SK-N-SH (cell line): ENCODE measurements at regions not wholly inside any gene's neighbourhood (a gene's known extent, or its start where the extent isn't known, plus 50 kb on each side); places are given as distances from the start of the nearest gene placed in this dataset.

Experiments
- CTCF ChIA-PET: fragments of 300-600, 350-600 bp; formaldehyde crosslinking; extraction: SDS; loops from one replicate; lab custom pipeline; 2021; lab: Yijun Ruan, JAX
- POLR2A ChIA-PET: fragments of 350-600 bp; sonication (Branson Sonifier 250); formaldehyde crosslinking; extraction: SDS; loops from one replicate; lab custom pipeline; 2020; ENCODE audit warnings: antibody characterized with exemption, inconsistent platforms; lab: Yijun Ruan, JAX
- DNase-seq: peaks from one replicate; pipeline ENCODE4 v3.0.0; 2012
- H2AFZ ChIP-seq: fragments of 200-600 bp; sonication (generic); 2 replicates; pipeline ENCODE4 v1.8.1; 2016; ENCODE audit warnings: antibody characterized with exemption, mild to moderate bottlenecking, low read depth
- H3F3A ChIP-seq: fragments of 200-600 bp; sonication (generic); replicated peaks from 2 replicates; pipeline ENCODE3; 2016; ENCODE audit warnings: antibody characterized with exemption, mild to moderate bottlenecking; ENCODE audit not compliant: insufficient read depth
- H3K27ac ChIP-seq, 2 experiments: fragments of 200-500 bp in 1 of 2; fragments of 200-600 bp in 1 of 2; sonication (Bioruptor generic) in 1 of 2; sonication (generic), shearing (Covaris generic) in 1 of 2; 2 replicates each; pipeline versions ENCODE4 v1.5.1 to v1.6.1; 2014 to 2016; ENCODE audit warnings: low read depth in 2 of 2, inconsistent platforms in 1 of 2, low read length in 1 of 2, mild to moderate bottlenecking in 1 of 2, mixed read lengths in 1 of 2
- H3K27me3 ChIP-seq: fragments of 200-600 bp; sonication (generic), shearing (Covaris generic); 2 replicates; pipeline ENCODE4 v1.6.1; 2016; ENCODE audit warnings: mixed run types; ENCODE audit not compliant: insufficient read depth
- H3K36me3 ChIP-seq, 2 experiments: fragments of 200-500 bp in 1 of 2; fragments of 200-600 bp in 1 of 2; sonication (Bioruptor generic) in 1 of 2; sonication (generic) in 1 of 2; replicated peaks in 1 of 2; 2 replicates each; pipeline versions ENCODE3 to v1.5.1; 2014 to 2016; ENCODE audit warnings: low read length in 1 of 2, mild to moderate bottlenecking in 1 of 2; ENCODE audit not compliant: insufficient read depth in 2 of 2, control insufficient read depth in 1 of 2
- H3K4me1 ChIP-seq, 2 experiments: fragments of 200-500 bp in 1 of 2; fragments of 200-600 bp in 1 of 2; sonication (Bioruptor generic) in 1 of 2; sonication (generic), shearing (Covaris generic) in 1 of 2; 2 replicates each; pipeline versions ENCODE4 v1.5.1 to v1.6.1; 2014 to 2016; ENCODE audit warnings: low read depth in 1 of 2, low read length in 1 of 2, mixed run types in 1 of 2; ENCODE audit not compliant: insufficient read depth in 2 of 2, control insufficient read depth in 1 of 2
- H3K4me2 ChIP-seq: fragments of 200-600 bp; sonication (generic), shearing (Covaris generic); 2 replicates; pipeline ENCODE4 v1.6.1; 2017; ENCODE audit warnings: mixed run types
- H3K4me3 ChIP-seq, 2 experiments: fragments of 200-500 bp in 1 of 2; fragments of 200-600 bp in 1 of 2; sonication (Bioruptor generic) in 1 of 2; sonication (generic), shearing (Covaris generic) in 1 of 2; 2 replicates each; pipeline versions ENCODE4 v1.5.1 to v1.8.1; 2014 to 2016; ENCODE audit warnings: low read depth in 2 of 2, inconsistent platforms in 1 of 2, low read length in 1 of 2, mild to moderate bottlenecking in 1 of 2, mixed read lengths in 1 of 2, moderate library complexity in 1 of 2
- H3K79me2 ChIP-seq: fragments of 200-600 bp; sonication (generic); 2 replicates; pipeline ENCODE4 v1.8.1; 2017; ENCODE audit warnings: mild to moderate bottlenecking; ENCODE audit not compliant: insufficient read depth
- H3K9ac ChIP-seq: fragments of 200-600 bp; sonication (generic); 2 replicates; pipeline ENCODE4 v1.6.1; 2017; ENCODE audit warnings: mixed run types
- H3K9me2 ChIP-seq: fragments of 200-600 bp; sonication (generic); 2 replicates; pipeline ENCODE4 v1.6.1; 2017; ENCODE audit warnings: mixed run types
- H3K9me3 ChIP-seq: fragments of 200-600 bp; sonication (generic); 2 replicates; pipeline ENCODE4 v1.6.1; 2017; ENCODE audit warnings: mixed run types, mild to moderate bottlenecking, moderate library complexity
- H4K20me1 ChIP-seq: fragments of 200-600 bp; sonication (generic); 2 replicates; pipeline ENCODE4 v1.6.1; 2017; ENCODE audit warnings: mild to moderate bottlenecking, mixed run types; ENCODE audit not compliant: insufficient read depth
- EP300 ChIP-seq, 2 experiments: IDR thresholded peaks; 2 replicates each; pipeline versions ENCODE4 v1.4.0 to v1.6.1; 2012; ENCODE audit warnings: borderline replicate concordance in 1 of 2, low read depth in 1 of 2, low read length in 1 of 2
- EZH2phosphoT487 ChIP-seq: fragments of 200-600 bp; sonication (generic); IDR thresholded peaks from 2 replicates; pipeline ENCODE4 v1.6.1; 2017; ENCODE audit warnings: low read depth, mixed run types, mild to moderate bottlenecking, antibody characterized with exemption, moderate library complexity, borderline replicate concordance
- FOSL2 ChIP-seq: IDR thresholded peaks from 2 replicates; pipeline ENCODE4 v1.4.0; 2012; ENCODE audit warnings: low read depth, mild to moderate bottlenecking, moderate library complexity, borderline replicate concordance
- FOXJ3 ChIP-seq: sonication (generic); formaldehyde crosslinking; IDR thresholded peaks from 2 replicates; pipeline ENCODE4 v1.5.1; 2020; ENCODE audit warnings: mild to moderate bottlenecking, missing genetic modification reagents
- FOXM1 ChIP-seq: IDR thresholded peaks from 2 replicates; pipeline ENCODE4 v1.4.0; 2012; ENCODE audit warnings: low read depth, mild to moderate bottlenecking
- GABPA ChIP-seq: IDR thresholded peaks from 2 replicates; pipeline ENCODE4 v1.4.0; 2012; ENCODE audit warnings: low read depth, mild to moderate bottlenecking
- GATA2 ChIP-seq: sonication (generic); formaldehyde crosslinking; IDR thresholded peaks from 2 replicates; pipeline ENCODE4 v1.5.0; 2020; ENCODE audit warnings: mild to moderate bottlenecking, missing genetic modification reagents
- PBX3 ChIP-seq: IDR thresholded peaks from 2 replicates; pipeline ENCODE4; 2012
- RAD21 ChIP-seq: IDR thresholded peaks from 2 replicates; pipeline ENCODE4 v1.6.1; 2012; ENCODE audit warnings: mild to moderate bottlenecking, low read length
- RFX5 ChIP-seq: IDR thresholded peaks from 2 replicates; pipeline ENCODE4 v1.6.1; 2012; ENCODE audit warnings: mild to moderate bottlenecking, improper control_type of control experiment, low read length
- RXRA ChIP-seq: IDR thresholded peaks from 2 replicates; pipeline ENCODE4 v1.4.0; 2012; ENCODE audit warnings: low read depth, mild to moderate bottlenecking, borderline replicate concordance
- TCF12 ChIP-seq: IDR thresholded peaks from 2 replicates; pipeline ENCODE4 v1.4.0; 2012
- TEAD4 ChIP-seq: IDR thresholded peaks from 2 replicates; pipeline ENCODE4 v1.4.0; 2012; ENCODE audit warnings: mild to moderate bottlenecking, borderline replicate concordance; ENCODE audit not compliant: insufficient read depth
- YY1 ChIP-seq: IDR thresholded peaks from 2 replicates; pipeline ENCODE4 v1.4.0; 2012; ENCODE audit warnings: low read depth, mild to moderate bottlenecking
- WGBS: methylation state at CpG from one replicate; pipeline ENCODE4 v1.1.6; 2017; ENCODE audit warnings: low lambda C conversion rate; 5-methylcytosine and 5-hydroxymethylcytosine counted together
- TF ChIP-seq, protein P1 (sequence below): IDR thresholded peaks from 2 replicates; pipeline ENCODE4 v1.6.1; 2012; ENCODE audit warnings: mild to moderate bottlenecking, low read depth, low read length, moderate library complexity
- TF ChIP-seq, protein P2 (sequence below): IDR thresholded peaks from 2 replicates; pipeline ENCODE4 v1.4.0; 2012; ENCODE audit warnings: low read depth
- TF ChIP-seq, protein P3 (sequence below): fragments of 150-350 bp; IDR thresholded peaks from 2 replicates; pipeline ENCODE4 v1.6.1; 2017; ENCODE audit warnings: antibody characterized with exemption, low read length, low read depth, borderline replicate concordance

GRCh38 chr3:157746391-157746790 is 243.2 kb upstream of the VEPH1 start:
- Histone ChIP-seq H3K4me3 (no peak overlapping the region), H3K27ac (no peak overlapping the region), H3K9me2 (no peaks in the 10 kb centered on the region), H3K4me1 (no peaks in the 10 kb centered on the region), H3K36me3 (peaks cover 0 to 2% of the 10 kb centered on the region in 2 experiments), H2AFZ (no peak overlapping the region), H3K4me2 (no peak overlapping the region), H3K79me2 (no peaks in the 10 kb centered on the region), H3K9ac (no peak overlapping the region), H4K20me1 (no peaks in the 10 kb centered on the region), H3K27me3 (no peaks in the 10 kb centered on the region), H3F3A (no peaks in the 10 kb centered on the region), H3K9me3 (peaks cover 6% of the 10 kb centered on the region; the same call in 1 of the 2 replicates)
- ChIA-PET CTCF (interaction anchor here (1.5 kb wide), 1 partner anchor 9 kb away, joined by 4 read pairs; no protein-coding TSS in a partner anchor), POLR2A (no interaction called here)
- 65% methylated on average over 1 of the region's 1 CpG for WGBS
- DNase-seq: no peak
- TF ChIP-seq EP300 (IDR thresholded peaks at IDR 0.05; ENCODE audit: borderline replicate concordance in 1 of 2, low read depth in 1 of 2, low read length in 1 of 2) (no peak), TEAD4 (no peak), YY1 (no peak), FOSL2 (no peak), GABPA (no peak), FOXJ3 (no peak), FOXM1 (no peak), EZH2phosphoT487 (no peak), RFX5 (no peak), PBX3 (no peak), GATA2 (CRISPR knock-in tag) (no peak), RAD21 (no peak), TCF12 (no peak), RXRA (no peak)
- TF ChIP-seq, protein P1, sequence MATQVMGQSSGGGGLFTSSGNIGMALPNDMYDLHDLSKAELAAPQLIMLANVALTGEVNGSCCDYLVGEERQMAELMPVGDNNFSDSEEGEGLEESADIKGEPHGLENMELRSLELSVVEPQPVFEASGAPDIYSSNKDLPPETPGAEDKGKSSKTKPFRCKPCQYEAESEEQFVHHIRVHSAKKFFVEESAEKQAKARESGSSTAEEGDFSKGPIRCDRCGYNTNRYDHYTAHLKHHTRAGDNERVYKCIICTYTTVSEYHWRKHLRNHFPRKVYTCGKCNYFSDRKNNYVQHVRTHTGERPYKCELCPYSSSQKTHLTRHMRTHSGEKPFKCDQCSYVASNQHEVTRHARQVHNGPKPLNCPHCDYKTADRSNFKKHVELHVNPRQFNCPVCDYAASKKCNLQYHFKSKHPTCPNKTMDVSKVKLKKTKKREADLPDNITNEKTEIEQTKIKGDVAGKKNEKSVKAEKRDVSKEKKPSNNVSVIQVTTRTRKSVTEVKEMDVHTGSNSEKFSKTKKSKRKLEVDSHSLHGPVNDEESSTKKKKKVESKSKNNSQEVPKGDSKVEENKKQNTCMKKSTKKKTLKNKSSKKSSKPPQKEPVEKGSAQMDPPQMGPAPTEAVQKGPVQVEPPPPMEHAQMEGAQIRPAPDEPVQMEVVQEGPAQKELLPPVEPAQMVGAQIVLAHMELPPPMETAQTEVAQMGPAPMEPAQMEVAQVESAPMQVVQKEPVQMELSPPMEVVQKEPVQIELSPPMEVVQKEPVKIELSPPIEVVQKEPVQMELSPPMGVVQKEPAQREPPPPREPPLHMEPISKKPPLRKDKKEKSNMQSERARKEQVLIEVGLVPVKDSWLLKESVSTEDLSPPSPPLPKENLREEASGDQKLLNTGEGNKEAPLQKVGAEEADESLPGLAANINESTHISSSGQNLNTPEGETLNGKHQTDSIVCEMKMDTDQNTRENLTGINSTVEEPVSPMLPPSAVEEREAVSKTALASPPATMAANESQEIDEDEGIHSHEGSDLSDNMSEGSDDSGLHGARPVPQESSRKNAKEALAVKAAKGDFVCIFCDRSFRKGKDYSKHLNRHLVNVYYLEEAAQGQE: no peak
- TF ChIP-seq, protein P2, sequence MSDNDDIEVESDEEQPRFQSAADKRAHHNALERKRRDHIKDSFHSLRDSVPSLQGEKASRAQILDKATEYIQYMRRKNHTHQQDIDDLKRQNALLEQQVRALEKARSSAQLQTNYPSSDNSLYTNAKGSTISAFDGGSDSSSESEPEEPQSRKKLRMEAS: no peak
- TF ChIP-seq, protein P3, sequence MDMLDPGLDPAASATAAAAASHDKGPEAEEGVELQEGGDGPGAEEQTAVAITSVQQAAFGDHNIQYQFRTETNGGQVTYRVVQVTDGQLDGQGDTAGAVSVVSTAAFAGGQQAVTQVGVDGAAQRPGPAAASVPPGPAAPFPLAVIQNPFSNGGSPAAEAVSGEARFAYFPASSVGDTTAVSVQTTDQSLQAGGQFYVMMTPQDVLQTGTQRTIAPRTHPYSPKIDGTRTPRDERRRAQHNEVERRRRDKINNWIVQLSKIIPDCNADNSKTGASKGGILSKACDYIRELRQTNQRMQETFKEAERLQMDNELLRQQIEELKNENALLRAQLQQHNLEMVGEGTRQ: no peak
